Gastroesophageal sphincter (tissue), 4 donors: ENCODE measurements at regions not wholly inside any gene's neighbourhood (a gene's known extent, or its start where the extent isn't known, plus 50 kb on each side); places are given as distances from the start of the nearest gene placed in this dataset.

Source experiments
- ATAC-seq: fragments of 150-250 bp; one replicate; pipeline ENCODE4 v1.9.1; 2016; ENCODE audit warnings: mild to moderate bottlenecking, moderate library complexity
- H3K27ac ChIP-seq, 4 donors: fragments of 200-600 bp; sonication (generic) in 3 of 4; 1 replicate in 3 of 4; 2 replicates in 1 of 4; pipeline ENCODE4 v1.5.1; 2016 to 2019
- H3K27me3 ChIP-seq: fragments of 200-600 bp; sonication (generic); one replicate; pipeline ENCODE4 v1.5.1; 2019
- H3K36me3 ChIP-seq, 2 donors: fragments of 200-600 bp; sonication (generic); one replicate each; pipeline ENCODE4 v1.5.1; 2019; ENCODE audit warnings: control low read depth in 1 of 2
- H3K4me1 ChIP-seq, 3 donors: fragments of 200-600 bp; sonication (generic); 1 replicate in 2 of 3; 2 replicates in 1 of 3; pipeline ENCODE4 v1.5.1; 2016 to 2019; ENCODE audit warnings: control low read depth in 2 of 3
- H3K4me3 ChIP-seq, 2 donors: fragments of 200-600 bp; sonication (generic); one replicate each; pipeline ENCODE4 v1.5.1; 2019; ENCODE audit warnings: mild to moderate bottlenecking in 1 of 2, moderate library complexity in 1 of 2
- H3K9me3 ChIP-seq, 3 donors: fragments of 200-600 bp; sonication (generic); one replicate each; pipeline ENCODE4 v1.5.1; 2017 to 2019; ENCODE audit warnings: control low read depth in 2 of 3
- EP300 ChIP-seq: sonication (generic); formaldehyde crosslinking; IDR thresholded peaks from one replicate; pipeline ENCODE4 v1.6.1; 2017; ENCODE audit warnings: antibody characterized with exemption, mild to moderate bottlenecking
- POLR2A ChIP-seq, 2 donors: fragments of 450-650 bp; IDR thresholded peaks; one replicate each; pipeline ENCODE4 v1.6.1; 2017; ENCODE audit warnings: antibody characterized with exemption in 2 of 2, mild to moderate bottlenecking in 2 of 2, moderate library complexity in 1 of 2
- POLR2AphosphoS5 ChIP-seq: sonication (generic); formaldehyde crosslinking; IDR thresholded peaks from one replicate; pipeline ENCODE4 v1.6.1; 2017; ENCODE audit warnings: antibody characterized with exemption
- WGBS, 2 donors: methylation state at CpG; one replicate each; pipeline ENCODE4 v1.1.5; 2018; ENCODE audit warnings: low coverage in 1 of 2; 5-methylcytosine and 5-hydroxymethylcytosine counted together
- TF ChIP-seq, protein P1 (sequence below), 4 experiments: fragments of 200-600 bp in 2 of 4; fragments of 450-650 bp in 2 of 4; sonication (generic) in 1 of 4; IDR thresholded peaks; one replicate each; pipeline ENCODE4 v1.5.1; 2017 to 2019; ENCODE audit warnings: antibody characterized with exemption in 4 of 4, mild to moderate bottlenecking in 2 of 4, moderate library complexity in 2 of 4

DNA sequence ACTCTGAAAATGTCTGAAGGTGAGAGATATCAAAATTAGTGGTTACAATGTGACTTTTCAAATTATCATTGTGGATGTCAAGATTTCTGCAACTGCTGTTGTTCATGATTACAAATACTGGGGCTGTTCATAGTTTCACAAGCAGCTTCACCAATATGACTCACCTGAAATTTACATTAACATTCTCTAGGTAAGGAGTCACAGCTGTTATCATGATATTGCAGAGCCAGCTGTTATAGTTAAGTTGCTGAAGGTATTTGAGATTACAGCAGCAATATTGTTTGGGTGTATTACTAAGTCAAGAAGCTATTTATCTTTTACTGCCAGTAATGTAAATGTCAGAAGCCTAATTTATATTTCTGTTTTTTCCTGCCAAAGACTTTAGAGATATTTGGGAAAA is 140.0 kb downstream of the MC4R start:
- Histone ChIP-seq H3K27ac (no peak overlapping the region), H3K27me3 (no peaks in the 10 kb centered on the region), H3K36me3 (no peaks in the 10 kb centered on the region), H3K4me1 (no peaks in the 10 kb centered on the region), H3K9me3 (no peaks in the 10 kb centered on the region), H3K4me3 (no peak overlapping the region)
- ATAC-seq: no peak
- TF ChIP-seq POLR2AphosphoS5: no peak

DNA sequence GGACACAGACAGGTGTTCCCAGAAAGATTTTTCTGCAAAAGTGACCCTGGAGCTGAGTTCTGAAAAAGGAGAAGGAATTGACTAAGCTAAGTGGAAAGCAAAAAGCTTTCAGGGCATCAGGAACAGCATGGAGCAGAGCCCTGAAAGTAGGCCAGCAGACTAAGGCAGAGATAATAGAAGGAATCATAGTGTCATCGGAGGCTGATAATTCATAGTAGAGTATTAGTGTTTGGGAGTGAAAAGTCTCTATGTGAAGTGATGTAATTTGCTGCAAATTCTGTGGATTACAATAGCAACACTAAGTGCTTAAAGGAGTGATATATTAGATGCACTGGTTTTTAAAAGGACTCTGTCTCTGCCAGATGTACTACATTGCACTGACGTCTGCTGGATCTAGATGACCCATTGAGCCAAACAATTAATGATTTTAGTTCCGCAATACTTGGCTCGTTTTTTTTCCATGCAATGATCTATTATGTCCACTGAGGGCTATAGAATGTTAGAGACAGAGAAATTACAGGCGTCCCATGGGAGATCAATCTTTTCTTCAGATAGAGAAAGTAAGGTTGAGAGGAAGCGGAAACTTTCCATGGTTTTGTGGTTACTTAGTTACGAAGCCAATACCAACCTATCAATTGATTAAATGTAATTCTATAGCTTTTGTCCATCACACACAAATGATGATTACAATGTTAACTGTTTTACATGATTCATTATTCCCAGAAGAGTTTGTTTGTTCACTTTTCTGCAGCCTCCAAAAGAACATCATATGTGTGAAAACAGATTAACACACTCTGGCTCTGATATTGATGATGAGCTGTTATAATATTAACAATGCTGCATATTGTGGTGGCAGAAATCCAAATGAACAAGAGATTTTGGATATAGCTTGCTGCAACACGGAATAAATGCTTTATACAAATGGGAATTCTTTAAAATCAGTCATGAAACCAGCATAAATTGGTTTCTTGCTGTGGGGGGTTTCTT is 143.7 kb downstream of the MC4R start:
- WGBS, 2 donors: 43 to 61% methylated on average over 8 of the region's 8 CpGs
- TF ChIP-seq, protein P1, sequence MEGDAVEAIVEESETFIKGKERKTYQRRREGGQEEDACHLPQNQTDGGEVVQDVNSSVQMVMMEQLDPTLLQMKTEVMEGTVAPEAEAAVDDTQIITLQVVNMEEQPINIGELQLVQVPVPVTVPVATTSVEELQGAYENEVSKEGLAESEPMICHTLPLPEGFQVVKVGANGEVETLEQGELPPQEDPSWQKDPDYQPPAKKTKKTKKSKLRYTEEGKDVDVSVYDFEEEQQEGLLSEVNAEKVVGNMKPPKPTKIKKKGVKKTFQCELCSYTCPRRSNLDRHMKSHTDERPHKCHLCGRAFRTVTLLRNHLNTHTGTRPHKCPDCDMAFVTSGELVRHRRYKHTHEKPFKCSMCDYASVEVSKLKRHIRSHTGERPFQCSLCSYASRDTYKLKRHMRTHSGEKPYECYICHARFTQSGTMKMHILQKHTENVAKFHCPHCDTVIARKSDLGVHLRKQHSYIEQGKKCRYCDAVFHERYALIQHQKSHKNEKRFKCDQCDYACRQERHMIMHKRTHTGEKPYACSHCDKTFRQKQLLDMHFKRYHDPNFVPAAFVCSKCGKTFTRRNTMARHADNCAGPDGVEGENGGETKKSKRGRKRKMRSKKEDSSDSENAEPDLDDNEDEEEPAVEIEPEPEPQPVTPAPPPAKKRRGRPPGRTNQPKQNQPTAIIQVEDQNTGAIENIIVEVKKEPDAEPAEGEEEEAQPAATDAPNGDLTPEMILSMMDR (IDR thresholded peaks at IDR 0.05): no peak
- TF ChIP-seq EP300 (no peak), POLR2AphosphoS5 (no peak), POLR2A (IDR thresholded peaks at IDR 0.05) (no peak)

DNA sequence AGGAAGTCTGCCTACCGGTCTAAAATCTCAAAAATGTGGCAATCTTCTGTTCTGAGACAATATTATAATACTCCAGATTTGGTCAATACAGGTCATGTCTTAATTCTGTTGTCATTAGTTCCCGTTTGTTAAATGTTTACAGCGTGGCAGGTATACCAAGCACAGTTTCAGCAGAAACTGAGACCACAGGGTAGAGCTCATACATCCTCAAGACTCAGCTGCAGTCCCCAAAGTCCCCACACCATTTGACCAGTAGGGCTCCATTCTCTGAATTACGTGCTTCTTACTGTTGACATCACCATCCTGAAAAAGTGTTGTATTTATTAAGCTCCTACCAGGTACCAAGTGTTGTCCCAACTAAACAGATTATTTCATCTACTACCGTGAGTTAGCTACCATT is 157.1 kb downstream of the MC4R start:
- H3K27me3 ChIP-seq: no peaks in the 10 kb centered on the region
- 68 to 89% methylated on average over 5 of the region's 5 CpGs for WGBS, 2 donors
- TF ChIP-seq POLR2A (IDR thresholded peaks at IDR 0.05): no peak
- TF ChIP-seq, protein P1 (IDR thresholded peaks at IDR 0.05): no peak
- no peak for TF ChIP-seq EP300
- no peak for TF ChIP-seq POLR2AphosphoS5
- no peaks in the 10 kb centered on the region for H3K4me1 ChIP-seq
- no peak overlapping the region for H3K4me3 ChIP-seq
- no peak overlapping the region for H3K27ac ChIP-seq
- no peaks in the 10 kb centered on the region for H3K36me3 ChIP-seq
- ATAC-seq: no peak
- H3K9me3 ChIP-seq: no peaks in the 10 kb centered on the region

More for the DNA sequence above, 143.7 kb downstream of the MC4R start:
- no peak overlapping the region for H3K27ac ChIP-seq
- H3K36me3 ChIP-seq: no peaks in the 10 kb centered on the region
- ATAC-seq: no peak
- H3K4me3 ChIP-seq: no peak overlapping the region
- H3K9me3 ChIP-seq: no peaks in the 10 kb centered on the region
- H3K27me3 ChIP-seq: no peaks in the 10 kb centered on the region
- H3K4me1 ChIP-seq: no peaks in the 10 kb centered on the region

DNA sequence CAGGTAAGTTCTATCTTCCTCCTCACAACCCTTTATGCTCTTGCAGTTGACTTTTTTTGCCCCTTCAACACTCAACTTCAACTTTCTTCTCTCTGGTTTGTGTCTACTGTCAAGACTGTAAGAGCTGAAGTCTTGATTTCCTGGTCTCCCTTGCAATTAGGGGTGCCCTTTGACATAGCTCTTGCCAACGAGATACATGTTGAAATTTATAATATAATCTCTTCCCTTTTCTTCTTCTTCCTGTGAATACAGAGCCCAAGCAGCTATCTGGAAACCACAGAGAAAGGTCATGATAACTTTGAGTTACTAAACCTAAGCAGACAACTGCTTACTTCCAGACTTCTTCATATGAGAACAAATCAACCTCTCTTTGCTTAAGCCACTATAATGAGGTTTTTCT is 163.5 kb downstream of the MC4R start:
- WGBS, 2 donors: 31 to 80% methylated on average over 1 of the region's 1 CpG
- TF ChIP-seq POLR2A (IDR thresholded peaks at IDR 0.05) (no peak), POLR2AphosphoS5 (no peak), EP300 (no peak)
- TF ChIP-seq, protein P1 (IDR thresholded peaks at IDR 0.05): no peak
- Histone ChIP-seq H3K4me1 (no peaks in the 10 kb centered on the region), H3K4me3 (no peak overlapping the region), H3K9me3 (no peaks in the 10 kb centered on the region), H3K36me3 (no peaks in the 10 kb centered on the region), H3K27ac (no peak overlapping the region), H3K27me3 (no peaks in the 10 kb centered on the region)
- no peak for ATAC-seq

DNA sequence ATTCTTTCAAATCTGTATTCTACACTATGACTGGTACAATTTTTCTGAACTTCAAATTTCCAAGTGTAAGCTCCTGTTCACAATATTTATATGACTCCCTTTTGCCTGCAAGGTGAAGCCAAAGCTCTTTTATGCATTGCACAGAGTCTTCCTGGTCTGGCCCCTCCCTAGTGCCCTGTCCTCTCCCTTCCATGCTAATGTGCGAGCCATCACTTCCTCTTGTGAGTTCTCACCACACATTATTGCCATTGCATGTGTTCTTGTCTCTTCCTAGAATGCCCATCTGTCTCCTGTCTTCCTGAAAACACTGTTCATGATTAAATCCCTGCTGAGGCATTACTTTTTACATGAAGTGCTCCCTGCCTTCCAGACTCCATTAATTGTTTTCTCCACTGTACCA is 169.9 kb downstream of the MC4R start:
- Histone ChIP-seq H3K9me3 (no peaks in the 10 kb centered on the region), H3K4me3 (no peak overlapping the region), H3K4me1 (no peaks in the 10 kb centered on the region), H3K27me3 (no peaks in the 10 kb centered on the region), H3K27ac (no peak overlapping the region), H3K36me3 (no peaks in the 10 kb centered on the region)
- no peak for ATAC-seq
- WGBS, 2 donors: 80 to 89% methylated on average over 1 of the region's 1 CpG
- TF ChIP-seq POLR2A (IDR thresholded peaks at IDR 0.05) (no peak), POLR2AphosphoS5 (no peak), EP300 (no peak)
- TF ChIP-seq, protein P1 (IDR thresholded peaks at IDR 0.05): no peak
